Endothelial cell (in vitro differentiated cells): ENCODE measurements at regions not wholly inside any gene's neighbourhood (a gene's known extent, or its start where the extent isn't known, plus 50 kb on each side); places are given as distances from the start of the nearest gene placed in this dataset.

Experiments
- DNase-seq: peaks from one replicate; pipeline ENCODE4 v3.0.0; 2021; ENCODE audit warnings: low spot score
- H3K27ac Mint-ChIP-seq: one replicate; pipeline ENCODE4 v1.8.0; 2021; ENCODE audit warnings: mixed read lengths, inconsistent platforms; ENCODE audit not compliant: unreplicated experiment
- H3K27me3 Mint-ChIP-seq: one replicate; pipeline ENCODE4 v1.8.0; 2021; ENCODE audit warnings: mild to moderate bottlenecking, moderate library complexity, mixed read lengths, inconsistent platforms; ENCODE audit not compliant: unreplicated experiment
- H3K36me3 Mint-ChIP-seq: one replicate; pipeline ENCODE4 v1.8.0; 2021; ENCODE audit warnings: mild to moderate bottlenecking, low read depth, mixed read lengths, inconsistent platforms; ENCODE audit not compliant: unreplicated experiment
- H3K4me1 Mint-ChIP-seq: one replicate; pipeline ENCODE4 v1.8.0; 2021; ENCODE audit warnings: mild to moderate bottlenecking, mixed read lengths, inconsistent platforms; ENCODE audit not compliant: unreplicated experiment
- H3K4me3 Mint-ChIP-seq: one replicate; pipeline ENCODE4 v1.8.0; 2021; ENCODE audit warnings: mild to moderate bottlenecking, mixed read lengths, inconsistent platforms; ENCODE audit not compliant: unreplicated experiment
- H3K9me3 Mint-ChIP-seq: one replicate; pipeline ENCODE4 v1.8.0; 2021; ENCODE audit warnings: mixed read lengths, inconsistent platforms; ENCODE audit not compliant: unreplicated experiment
- CTCF ChIP-seq: fragments of 200-600 bp; sonication (generic); IDR thresholded peaks from one replicate; pipeline ENCODE4 v1.5.0; 2021; ENCODE audit warnings: antibody characterized with exemption; ENCODE audit not compliant: unreplicated experiment

GRCh38 chr7:347644-348479 lies 57.9 kb downstream of the FOXL3 start:
- Mint-ChIP-seq H3K27ac (no peak overlapping the region), H3K9me3 (no peaks in the 10 kb centered on the region), H3K36me3 (peaks cover 3% of the 10 kb centered on the region), H3K4me1 (no peaks in the 10 kb centered on the region), H3K4me3 (no peak overlapping the region), H3K27me3 (peaks cover 9% of the 10 kb centered on the region)
- no peak for TF ChIP-seq CTCF
- DNase-seq, result no peak

- H3K9me3 Mint-ChIP-seq, result no peaks in the 10 kb centered on the region
- peaks cover 9% of the 10 kb centered on the region for H3K27me3 Mint-ChIP-seq
- H3K36me3 Mint-ChIP-seq, result peaks cover 3% of the 10 kb centered on the region
- H3K27ac Mint-ChIP-seq, result no peak overlapping the region
- H3K4me3 Mint-ChIP-seq, result no peak overlapping the region
- DNase-seq, result no peak
- TF ChIP-seq CTCF, result no peak
- H3K4me1 Mint-ChIP-seq, result no peaks in the 10 kb centered on the region
Measured at GRCh38 chr7:348480-348844, 58.5 kb downstream of the FOXL3 start.

GRCh38 chr7:348962-349743 lies 59.2 kb downstream of the FOXL3 start:
- no peak overlapping the region for H3K27ac Mint-ChIP-seq
- H3K4me1 Mint-ChIP-seq, result no peaks in the 10 kb centered on the region
- H3K9me3 Mint-ChIP-seq, result no peaks in the 10 kb centered on the region
- peaks cover 3% of the 10 kb centered on the region for H3K36me3 Mint-ChIP-seq
- no peak for DNase-seq
- no peak for TF ChIP-seq CTCF
- H3K27me3 Mint-ChIP-seq, result peaks cover 10% of the 10 kb centered on the region
- no peak overlapping the region for H3K4me3 Mint-ChIP-seq

- Mint-ChIP-seq H3K4me3 (no peak overlapping the region), H3K27me3 (peaks cover 2% of the 10 kb centered on the region), H3K9me3 (no peaks in the 10 kb centered on the region), H3K4me1 (no peaks in the 10 kb centered on the region), H3K36me3 (no peaks in the 10 kb centered on the region), H3K27ac (no peak overlapping the region)
- TF ChIP-seq CTCF, result no peak
- DNase-seq, result no peak
Measured at GRCh38 chr7:351256-351655, 61.3 kb downstream of the FOXL3 start.
